Heart left ventricle (tissue), 16 donors: ENCODE measurements at regions not wholly inside any gene's neighbourhood (a gene's known extent, or its start where the extent isn't known, plus 50 kb on each side); places are given as distances from the start of the nearest gene placed in this dataset.

Experiments
- ATAC-seq, 4 donors: fragments of 200-7000 bp; cut with Tn5 transposase; one replicate each; pipeline ENCODE4 v1.9.1; 2020 to 2022; ENCODE audit warnings: moderate library complexity in 4 of 4, mild to moderate bottlenecking in 3 of 4, moderate number of reproducible peaks in 1 of 4
- DNase-seq, 5 donors: peaks; one replicate each; pipeline ENCODE4 v3.0.0-alpha.2; 2020
- H3K27ac ChIP-seq, 12 donors: fragments of 200-600 bp; sonication (generic) in 4 of 12; one replicate each; pipeline versions ENCODE4 v1.5.0 to v1.8.0; 2016 to 2022; ENCODE audit warnings: mild to moderate bottlenecking in 2 of 12
- H3K27me3 ChIP-seq, 9 donors: fragments of 200-600 bp; sonication (generic) in 2 of 9; one replicate each; pipeline versions ENCODE4 v1.5.1 to v1.8.0; 2016 to 2022; ENCODE audit warnings: mild to moderate bottlenecking in 3 of 9
- H3K36me3 ChIP-seq, 9 donors: fragments of 200-600 bp; sonication (generic) in 2 of 9; one replicate each; pipeline versions ENCODE4 v1.5.0 to v1.8.0; 2018 to 2022; ENCODE audit warnings: mild to moderate bottlenecking in 2 of 9
- H3K4me1 ChIP-seq, 12 donors: fragments of 200-600 bp; sonication (generic) in 4 of 12; one replicate each; pipeline versions ENCODE4 v1.5.0 to v1.8.0; 2016 to 2022; ENCODE audit warnings: mild to moderate bottlenecking in 3 of 12
- H3K4me3 ChIP-seq, 12 donors: fragments of 200-600 bp; sonication (generic) in 4 of 12; one replicate each; pipeline versions ENCODE4 v1.5.0 to v1.8.0; 2017 to 2022; ENCODE audit warnings: mild to moderate bottlenecking in 9 of 12, moderate library complexity in 4 of 12
- H3K9me3 ChIP-seq, 12 donors: fragments of 200-600 bp; sonication (generic) in 4 of 12; one replicate each; pipeline versions ENCODE4 v1.5.0 to v1.8.0; 2016 to 2022; ENCODE audit warnings: mild to moderate bottlenecking in 1 of 12
- POLR2A ChIP-seq, 2 donors: fragments of 450-650 bp; IDR thresholded peaks; one replicate each; pipeline ENCODE4 v1.6.1; 2017; ENCODE audit warnings: antibody characterized with exemption in 2 of 2, mild to moderate bottlenecking in 2 of 2, moderate library complexity in 2 of 2
- WGBS, 4 donors: extraction: QIAGEN DNeasy Blood & Tissue Kit in 2 of 4; methylation state at CpG; one replicate each; pipeline versions ENCODE4 v1.1.5 to v1.1.7; 2013 to 2018; 5-methylcytosine and 5-hydroxymethylcytosine counted together
- intact Hi-C, 10 donors: fragments of 100-400 bp; cut with DNase I; formaldehyde crosslinking; loops; one replicate each; pipeline versions ENCODE4 v1.11.1 to v1.14.2; 2022
- TF ChIP-seq, protein P1 (sequence below), 12 donors: fragments of 200-600 bp; sonication (generic) in 4 of 12; IDR thresholded peaks; one replicate each; pipeline versions ENCODE4 v1.5.0 to v1.8.0; 2018 to 2022; ENCODE audit warnings: antibody characterized with exemption in 12 of 12, mild to moderate bottlenecking in 5 of 12
- donor health status: ischemic (EF 13 %, LVEDD 7.1; RV severe dilation, severe dysfunction).
- donor health status: healthy with polysubstance abuse.
- donor health status: DM: no; HTN: yes; CAD: no.
- donor health status: DM: no; HTN: no; CAD: no.
- donor health status: ischemic (EF 25% LVEDD 6.9; RV normal size, moderate dysfunction).
- donor health status: ischemic (EF 25% LVEDD 5.7; RV mildly dilated, moderate dysfunction).
- donor health status: healthy.
- donor health status: DM: yes; HTN: yes; CAD: no.
- donor health status: ischemic (EF 35%, LVEDD 5.7; RV mildly dilated, moderate dysfunction).
- donor health status: nonischemic (EF 11% LVEDD 7.7; RV severe dilation, severe dysfunction).
- donor health status: DM: yes; HTN: yes; CAD: no.
- donor health status: PGD.
- donor health status: ischemic (EF 29% LVEDD 5.4; RV normal size, mild dysfunction).
- donor health status: nonischemic (EF 23%, LVEDD 6.1; RV moderate dilation, normal function).

- peak; percentile 27 to 77 (median 48) for DNase-seq
- TF ChIP-seq POLR2A (IDR thresholded peaks at IDR 0.05) = no peak
- TF ChIP-seq, protein P1, sequence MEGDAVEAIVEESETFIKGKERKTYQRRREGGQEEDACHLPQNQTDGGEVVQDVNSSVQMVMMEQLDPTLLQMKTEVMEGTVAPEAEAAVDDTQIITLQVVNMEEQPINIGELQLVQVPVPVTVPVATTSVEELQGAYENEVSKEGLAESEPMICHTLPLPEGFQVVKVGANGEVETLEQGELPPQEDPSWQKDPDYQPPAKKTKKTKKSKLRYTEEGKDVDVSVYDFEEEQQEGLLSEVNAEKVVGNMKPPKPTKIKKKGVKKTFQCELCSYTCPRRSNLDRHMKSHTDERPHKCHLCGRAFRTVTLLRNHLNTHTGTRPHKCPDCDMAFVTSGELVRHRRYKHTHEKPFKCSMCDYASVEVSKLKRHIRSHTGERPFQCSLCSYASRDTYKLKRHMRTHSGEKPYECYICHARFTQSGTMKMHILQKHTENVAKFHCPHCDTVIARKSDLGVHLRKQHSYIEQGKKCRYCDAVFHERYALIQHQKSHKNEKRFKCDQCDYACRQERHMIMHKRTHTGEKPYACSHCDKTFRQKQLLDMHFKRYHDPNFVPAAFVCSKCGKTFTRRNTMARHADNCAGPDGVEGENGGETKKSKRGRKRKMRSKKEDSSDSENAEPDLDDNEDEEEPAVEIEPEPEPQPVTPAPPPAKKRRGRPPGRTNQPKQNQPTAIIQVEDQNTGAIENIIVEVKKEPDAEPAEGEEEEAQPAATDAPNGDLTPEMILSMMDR (IDR thresholded peaks at IDR 0.05) = peak; percentile 54 to 80 (median 62)
- Histone ChIP-seq H3K4me3 (no peak overlapping the region), H3K4me1 (no peaks in the 10 kb centered on the region), H3K9me3 (peaks cover 0 to 22% (median 10%) of the 10 kb centered on the region in 12 donors), H3K36me3 (no peaks in the 10 kb centered on the region), H3K27ac (no peak overlapping the region), H3K27me3 (peaks cover 0 to 26% (median 4%) of the 10 kb centered on the region in 9 donors)
- intact Hi-C loops = loop anchor here in 9 of 10 donors (1.0 to 5.0 kb wide), 5 partner anchors 60 to 165 kb away; no protein-coding TSS in a partner anchor
- peak in 3 of 4 donors; percentile 43 to 72 (median 63) for ATAC-seq
- 50 to 58% (median 52%) methylated on average over 24 to 28 of the region's 28 CpGs for WGBS, 4 donors
Observed at GRCh38 chr13:26872525-26873385, 112.2 kb upstream of the GPR12 start.

- DNase-seq = peak in 1 of 5 donors; percentile 15
- H3K27me3 ChIP-seq = peaks cover 0 to 23% (median 0%) of the 10 kb centered on the region in 9 donors
- intact Hi-C loops = no loop called here
- TF ChIP-seq, protein P1 (IDR thresholded peaks at IDR 0.05) = no peak
- TF ChIP-seq POLR2A (IDR thresholded peaks at IDR 0.05) = no peak
- no peak overlapping the region for H3K4me3 ChIP-seq
- no peaks in the 10 kb centered on the region for H3K36me3 ChIP-seq
- 14 to 19% (median 16%) methylated on average over 5 of the region's 5 CpGs for WGBS, 4 donors
- no peaks in the 10 kb centered on the region for H3K4me1 ChIP-seq
- no peak overlapping the region for H3K27ac ChIP-seq
- ATAC-seq = no peak
- no peaks in the 10 kb centered on the region for H3K9me3 ChIP-seq
Observed at GRCh38 chr13:26867451-26868091, 107.0 kb upstream of the GPR12 start.

DNA sequence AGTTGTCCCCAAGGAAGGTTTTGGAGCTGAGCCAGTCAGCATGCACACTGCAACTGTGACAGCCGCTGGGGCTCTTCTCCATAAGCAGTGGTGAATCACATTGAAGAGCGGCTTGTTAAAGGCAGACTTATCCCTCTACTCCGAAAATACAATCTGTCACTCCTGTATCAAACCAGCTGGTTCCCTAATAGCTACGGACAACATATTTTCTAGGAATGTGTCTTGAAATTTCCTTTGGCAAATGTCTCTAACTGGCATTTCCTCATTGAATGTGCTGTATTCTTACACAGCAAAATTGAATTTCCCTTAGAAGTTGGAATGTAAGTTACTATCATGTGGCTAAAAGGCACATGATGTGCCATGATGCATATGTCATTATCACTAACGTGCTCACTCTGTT, 104.0 kb upstream of the GPR12 start:
- TF ChIP-seq, protein P1 (IDR thresholded peaks at IDR 0.05) = no peak
- no peak for TF ChIP-seq POLR2A (IDR thresholded peaks at IDR 0.05)
- H3K9me3 ChIP-seq = no peaks in the 10 kb centered on the region
- H3K4me1 ChIP-seq = no peaks in the 10 kb centered on the region
- ATAC-seq (no peak), DNase-seq (no peak)
- H3K4me3 ChIP-seq = no peak overlapping the region
- WGBS, 4 donors = 67 to 81% (median 74%) methylated on average over 5 of the region's 5 CpGs
- H3K27ac ChIP-seq = no peak overlapping the region
- no peaks in the 10 kb centered on the region for H3K36me3 ChIP-seq
- H3K27me3 ChIP-seq = peaks cover 0 to 26% (median 0%) of the 10 kb centered on the region in 9 donors
- intact Hi-C loops = loop anchor here in 1 of 10 donors (1.0 kb wide), 1 partner anchor 19 kb away; no protein-coding TSS in a partner anchor

DNA sequence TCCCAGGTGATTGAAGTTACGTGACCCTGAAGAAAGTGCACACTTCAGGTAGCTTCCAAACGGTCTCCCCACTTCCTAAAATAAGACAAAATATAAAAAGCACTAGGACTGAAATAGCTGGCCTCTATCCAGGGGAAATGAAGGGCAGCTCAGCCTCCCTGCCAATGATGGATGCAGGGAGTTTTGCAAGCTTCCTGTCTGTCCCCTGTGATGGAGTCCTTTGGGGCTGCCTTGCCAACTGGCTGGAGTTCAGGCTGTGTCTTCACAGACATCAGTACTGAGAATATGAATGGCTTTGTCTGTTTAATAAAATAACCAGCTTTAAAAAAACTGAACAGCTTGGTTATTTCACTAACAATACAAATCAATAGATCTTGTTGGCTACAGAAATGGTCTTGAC, 101.4 kb upstream of the GPR12 start:
- ATAC-seq = no peak
- 30 to 47% (median 38%) methylated on average over 2 of the region's 2 CpGs for WGBS, 4 donors

More for the DNA sequence above, 101.4 kb upstream of the GPR12 start:
- TF ChIP-seq, protein P1 (IDR thresholded peaks at IDR 0.05) = no peak
- no peak for TF ChIP-seq POLR2A (IDR thresholded peaks at IDR 0.05)
- Histone ChIP-seq H3K4me1 (no peaks in the 10 kb centered on the region), H3K27me3 (peaks cover 0 to 42% (median 7%) of the 10 kb centered on the region in 9 donors), H3K9me3 (no peaks in the 10 kb centered on the region), H3K4me3 (no peak overlapping the region), H3K36me3 (no peaks in the 10 kb centered on the region), H3K27ac (no peak overlapping the region)
- intact Hi-C loops = no loop called here
- DNase-seq = no peak
